GM20000 (cell line): ENCODE measurements at regions not wholly inside any gene's neighbourhood (a gene's known extent, or its start where the extent isn't known, plus 50 kb on each side); places are given as distances from the start of the nearest gene placed in this dataset.

Source experiments
- DNase-seq: peaks from one replicate; pipeline ENCODE4 v3.0.0; 2012; ENCODE audit warnings: low spot score
- TF ChIP-seq, protein P1 (sequence below): IDR thresholded peaks from 2 replicates; pipeline ENCODE4 v1.5.1; 2012; ENCODE audit warnings: mild to moderate bottlenecking, control low read depth; ENCODE audit errors: extremely low read depth, missing control alignments

DNA sequence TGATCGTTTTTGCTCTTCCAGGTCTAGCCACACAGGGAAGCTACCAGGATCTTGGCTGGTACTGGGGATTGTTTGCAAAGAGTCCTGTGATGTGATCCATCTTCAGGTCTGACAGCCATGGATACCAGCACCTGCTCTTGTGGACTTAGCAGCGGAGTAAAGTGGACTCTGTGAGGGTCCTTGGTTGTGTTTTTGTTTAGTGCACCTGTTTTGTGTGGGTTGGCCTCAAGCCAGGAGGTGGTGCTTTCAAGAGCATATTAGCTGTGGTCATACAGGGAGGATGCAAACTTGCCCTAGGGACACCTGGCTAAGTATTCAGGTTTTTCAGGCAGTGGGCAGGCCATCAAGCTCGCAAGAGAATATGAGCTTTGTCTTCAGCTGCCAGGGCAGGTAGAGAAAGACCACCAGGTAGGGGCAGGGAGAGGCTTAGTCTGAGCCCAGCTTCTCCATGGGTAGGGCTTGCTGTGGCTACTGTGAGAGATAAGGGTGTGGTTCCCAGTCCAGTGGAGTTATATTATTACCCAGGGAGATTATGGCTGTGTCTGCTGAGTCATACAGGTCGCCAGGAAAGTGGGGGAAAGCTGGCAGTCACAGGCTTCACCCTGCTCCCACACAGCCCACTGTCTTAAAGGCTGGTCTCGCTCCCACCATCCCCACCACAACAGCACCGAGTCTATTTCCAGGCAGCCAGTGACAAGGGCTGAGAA, 293.7 kb downstream of the PCDH18 start:
- DNase-seq = no peak
- TF ChIP-seq, protein P1, sequence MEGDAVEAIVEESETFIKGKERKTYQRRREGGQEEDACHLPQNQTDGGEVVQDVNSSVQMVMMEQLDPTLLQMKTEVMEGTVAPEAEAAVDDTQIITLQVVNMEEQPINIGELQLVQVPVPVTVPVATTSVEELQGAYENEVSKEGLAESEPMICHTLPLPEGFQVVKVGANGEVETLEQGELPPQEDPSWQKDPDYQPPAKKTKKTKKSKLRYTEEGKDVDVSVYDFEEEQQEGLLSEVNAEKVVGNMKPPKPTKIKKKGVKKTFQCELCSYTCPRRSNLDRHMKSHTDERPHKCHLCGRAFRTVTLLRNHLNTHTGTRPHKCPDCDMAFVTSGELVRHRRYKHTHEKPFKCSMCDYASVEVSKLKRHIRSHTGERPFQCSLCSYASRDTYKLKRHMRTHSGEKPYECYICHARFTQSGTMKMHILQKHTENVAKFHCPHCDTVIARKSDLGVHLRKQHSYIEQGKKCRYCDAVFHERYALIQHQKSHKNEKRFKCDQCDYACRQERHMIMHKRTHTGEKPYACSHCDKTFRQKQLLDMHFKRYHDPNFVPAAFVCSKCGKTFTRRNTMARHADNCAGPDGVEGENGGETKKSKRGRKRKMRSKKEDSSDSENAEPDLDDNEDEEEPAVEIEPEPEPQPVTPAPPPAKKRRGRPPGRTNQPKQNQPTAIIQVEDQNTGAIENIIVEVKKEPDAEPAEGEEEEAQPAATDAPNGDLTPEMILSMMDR = no peak

DNA sequence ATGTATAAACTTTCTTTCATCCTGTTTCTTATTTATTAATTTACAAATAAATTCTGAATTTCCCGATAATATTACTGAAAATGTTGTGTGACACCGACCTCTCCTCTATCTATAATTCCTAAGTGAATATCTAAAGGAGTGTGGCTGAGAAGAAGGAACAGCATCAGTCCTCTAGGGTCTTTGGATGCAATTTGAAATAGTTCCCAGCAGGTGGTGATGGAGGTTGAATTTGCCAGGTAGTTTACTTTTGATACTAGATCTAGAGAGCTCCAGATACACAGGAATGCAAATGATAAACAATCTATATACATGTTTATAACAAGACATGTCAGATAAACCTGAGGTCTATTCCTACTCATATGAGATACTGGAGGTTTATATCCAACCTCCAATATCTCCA, 305.4 kb downstream of the PCDH18 start:
- no peak for DNase-seq
- TF ChIP-seq, protein P1 = no peak

DNA sequence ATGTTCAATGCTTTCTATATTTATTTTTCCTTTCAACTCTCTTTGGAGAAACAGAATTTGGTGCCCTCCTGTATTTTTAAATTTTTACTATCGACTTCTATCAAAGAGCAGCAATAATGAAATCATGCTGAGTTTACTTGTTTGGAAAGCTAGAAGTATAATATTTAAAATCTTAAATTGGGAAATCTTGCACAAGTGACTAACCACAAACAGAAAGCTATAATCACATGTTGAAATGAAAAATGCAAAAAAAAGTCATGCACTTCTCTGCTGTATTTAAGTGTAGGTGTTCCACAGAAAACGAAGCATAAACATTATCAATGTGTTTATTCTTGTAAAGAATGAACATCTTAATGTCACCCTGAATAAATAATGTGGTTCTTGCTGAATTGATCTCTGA, 306.1 kb downstream of the PCDH18 start:
- no peak for DNase-seq
- TF ChIP-seq, protein P1 = no peak

- no peak for DNase-seq
- TF ChIP-seq, protein P1 = no peak
Measured at GRCh38 chr4:137213372-137214173, 318.7 kb downstream of the PCDH18 start.

DNA sequence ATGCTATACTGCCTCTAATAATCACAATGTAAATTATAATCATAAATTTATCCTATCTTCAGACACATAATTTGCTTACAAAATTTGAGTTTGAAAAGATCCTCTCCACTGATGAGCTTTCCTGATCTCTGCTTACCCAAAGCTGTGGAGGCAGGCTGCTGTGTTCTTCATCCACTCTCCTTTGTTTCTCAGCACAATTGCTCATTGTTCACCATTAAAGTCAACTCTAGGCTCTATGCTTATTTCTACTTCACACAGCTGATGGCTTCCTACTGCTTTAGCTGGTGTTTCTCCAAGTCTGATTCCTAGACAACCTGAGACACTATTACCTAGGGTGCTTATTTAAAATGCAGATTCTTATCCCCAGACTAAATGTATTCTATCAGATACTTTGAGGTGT, 319.7 kb downstream of the PCDH18 start:
- no peak for DNase-seq
- TF ChIP-seq, protein P1 = no peak

GRCh38 chr4:137209240-137209639, 323.1 kb downstream of the PCDH18 start:
- no peak for DNase-seq
- TF ChIP-seq, protein P1 = no peak

DNA sequence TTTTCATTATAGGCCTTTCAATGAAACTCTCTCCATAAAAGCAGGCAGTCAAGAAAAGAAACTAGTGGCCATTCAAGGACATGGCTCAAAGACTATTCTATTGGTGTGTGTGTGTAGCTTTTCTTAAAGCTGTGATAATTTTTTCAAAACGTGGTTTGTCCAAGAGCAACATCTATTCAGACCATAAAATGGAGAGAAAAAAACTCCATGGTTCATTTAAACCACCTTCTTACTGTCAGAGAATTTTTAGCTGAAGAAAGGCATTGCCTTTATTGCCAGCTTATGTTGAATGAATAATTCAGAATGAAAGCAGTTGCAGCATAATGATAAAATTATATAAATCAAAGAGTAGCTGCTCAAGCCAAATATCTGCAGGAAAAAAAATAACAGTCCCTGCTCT, 325.5 kb downstream of the PCDH18 start:
- DNase-seq = no peak
- TF ChIP-seq, protein P1 = no peak
